ENCODE measurements at regions not wholly inside any gene's neighbourhood (a gene's known extent, or its start where the extent isn't known, plus 50 kb on each side); places are given as distances from the start of the nearest gene placed in this dataset.

DNA sequence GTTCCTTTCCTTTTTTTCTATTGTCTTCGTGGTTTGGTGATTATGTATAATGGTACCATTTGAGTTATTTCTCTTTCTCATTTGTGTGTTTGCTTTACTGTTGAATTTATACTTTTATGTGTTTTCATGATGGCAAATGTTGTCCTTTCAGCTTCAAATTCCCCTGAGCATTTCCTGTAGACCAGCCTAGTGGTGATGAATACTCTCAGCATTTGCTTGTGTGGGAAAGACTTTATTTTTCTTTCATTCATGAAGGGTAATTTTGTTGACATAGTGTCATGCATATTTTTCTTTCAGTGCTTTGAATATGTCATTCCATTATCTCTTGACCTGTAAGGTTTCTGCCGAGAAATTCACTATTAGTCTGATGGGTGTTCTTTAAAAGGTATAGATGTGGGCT is 166.6 kb upstream of the GORAB start:
- H3K27ac ChIP-seq, result no peak overlapping the region
- no peak for TF ChIP-seq POLR2A (IDR thresholded peaks at IDR 0.05)
- TF ChIP-seq, protein P1, sequence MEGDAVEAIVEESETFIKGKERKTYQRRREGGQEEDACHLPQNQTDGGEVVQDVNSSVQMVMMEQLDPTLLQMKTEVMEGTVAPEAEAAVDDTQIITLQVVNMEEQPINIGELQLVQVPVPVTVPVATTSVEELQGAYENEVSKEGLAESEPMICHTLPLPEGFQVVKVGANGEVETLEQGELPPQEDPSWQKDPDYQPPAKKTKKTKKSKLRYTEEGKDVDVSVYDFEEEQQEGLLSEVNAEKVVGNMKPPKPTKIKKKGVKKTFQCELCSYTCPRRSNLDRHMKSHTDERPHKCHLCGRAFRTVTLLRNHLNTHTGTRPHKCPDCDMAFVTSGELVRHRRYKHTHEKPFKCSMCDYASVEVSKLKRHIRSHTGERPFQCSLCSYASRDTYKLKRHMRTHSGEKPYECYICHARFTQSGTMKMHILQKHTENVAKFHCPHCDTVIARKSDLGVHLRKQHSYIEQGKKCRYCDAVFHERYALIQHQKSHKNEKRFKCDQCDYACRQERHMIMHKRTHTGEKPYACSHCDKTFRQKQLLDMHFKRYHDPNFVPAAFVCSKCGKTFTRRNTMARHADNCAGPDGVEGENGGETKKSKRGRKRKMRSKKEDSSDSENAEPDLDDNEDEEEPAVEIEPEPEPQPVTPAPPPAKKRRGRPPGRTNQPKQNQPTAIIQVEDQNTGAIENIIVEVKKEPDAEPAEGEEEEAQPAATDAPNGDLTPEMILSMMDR (IDR thresholded peaks at IDR 0.05), result no peak
- no peak for TF ChIP-seq POLR2AphosphoS5 (IDR thresholded peaks at IDR 0.05)
- no peak for TF ChIP-seq EP300 (IDR thresholded peaks at IDR 0.05)
- 56 to 70% methylated on average over 2 of the region's 2 CpGs for WGBS, 2 donors
- no peaks in the 10 kb centered on the region for H3K4me1 ChIP-seq
- H3K9me3 ChIP-seq, result peaks cover 0 to 2% (median 0%) of the 10 kb centered on the region in 4 donors
- H3K36me3 ChIP-seq, result no peaks in the 10 kb centered on the region
- no peak overlapping the region for H3K4me3 ChIP-seq
- no peaks in the 10 kb centered on the region for H3K27me3 ChIP-seq
- intact Hi-C loops (cut with DNase I), result no loop called here
- DNase-seq, result no peak

- 93% methylated on average over 2 of the region's 2 CpGs for WGBS, 2 donors
- TF ChIP-seq POLR2A (IDR thresholded peaks at IDR 0.05), result no peak
- no peak for TF ChIP-seq EP300 (IDR thresholded peaks at IDR 0.05)
- no peak for TF ChIP-seq POLR2AphosphoS5 (IDR thresholded peaks at IDR 0.05)
- TF ChIP-seq, protein P1 (IDR thresholded peaks at IDR 0.05), result no peak
- Histone ChIP-seq H3K27ac (no peak overlapping the region), H3K4me1 (no peaks in the 10 kb centered on the region), H3K36me3 (no peaks in the 10 kb centered on the region), H3K4me3 (no peak overlapping the region), H3K27me3 (no peaks in the 10 kb centered on the region), H3K9me3 (peaks cover 0 to 2% (median 0%) of the 10 kb centered on the region in 4 donors)
- intact Hi-C loops (cut with DNase I), result no loop called here
- no peak for DNase-seq
Measured at GRCh38 chr1:170366980-170367379, 165.0 kb upstream of the GORAB start.

- no peaks in the 10 kb centered on the region for H3K27me3 ChIP-seq
- TF ChIP-seq POLR2A (IDR thresholded peaks at IDR 0.05) (no peak), EP300 (IDR thresholded peaks at IDR 0.05) (no peak), POLR2AphosphoS5 (IDR thresholded peaks at IDR 0.05) (no peak)
- TF ChIP-seq, protein P1 (IDR thresholded peaks at IDR 0.05), result no peak
- DNase-seq, result no peak
- no peak overlapping the region for H3K27ac ChIP-seq
- H3K36me3 ChIP-seq, result no peaks in the 10 kb centered on the region
- H3K9me3 ChIP-seq, result peaks cover 0 to 2% (median 0%) of the 10 kb centered on the region in 4 donors
- H3K4me1 ChIP-seq, result no peaks in the 10 kb centered on the region
- intact Hi-C loops (cut with DNase I), result no loop called here
- no peak overlapping the region for H3K4me3 ChIP-seq
- 86 to 90% methylated on average over 3 of the region's 3 CpGs for WGBS, 2 donors
Measured at GRCh38 chr1:170367615-170368014, 164.4 kb upstream of the GORAB start.

GRCh38 chr1:170369000-170369399 is 163.0 kb upstream of the GORAB start:
- TF ChIP-seq EP300 (IDR thresholded peaks at IDR 0.05) (no peak), POLR2AphosphoS5 (IDR thresholded peaks at IDR 0.05) (no peak), POLR2A (IDR thresholded peaks at IDR 0.05) (no peak)
- TF ChIP-seq, protein P1 (IDR thresholded peaks at IDR 0.05), result no peak
- intact Hi-C loops (cut with DNase I), result no loop called here
- H3K27me3 ChIP-seq, result no peaks in the 10 kb centered on the region
- no peak for DNase-seq
- no peak overlapping the region for H3K27ac ChIP-seq
- WGBS, 2 donors, result 74 to 78% methylated on average over 7 of the region's 7 CpGs
- H3K4me3 ChIP-seq, result no peak overlapping the region
- H3K9me3 ChIP-seq, result peaks cover 0 to 2% (median 0%) of the 10 kb centered on the region in 4 donors
- no peaks in the 10 kb centered on the region for H3K4me1 ChIP-seq
- H3K36me3 ChIP-seq, result no peaks in the 10 kb centered on the region

DNA sequence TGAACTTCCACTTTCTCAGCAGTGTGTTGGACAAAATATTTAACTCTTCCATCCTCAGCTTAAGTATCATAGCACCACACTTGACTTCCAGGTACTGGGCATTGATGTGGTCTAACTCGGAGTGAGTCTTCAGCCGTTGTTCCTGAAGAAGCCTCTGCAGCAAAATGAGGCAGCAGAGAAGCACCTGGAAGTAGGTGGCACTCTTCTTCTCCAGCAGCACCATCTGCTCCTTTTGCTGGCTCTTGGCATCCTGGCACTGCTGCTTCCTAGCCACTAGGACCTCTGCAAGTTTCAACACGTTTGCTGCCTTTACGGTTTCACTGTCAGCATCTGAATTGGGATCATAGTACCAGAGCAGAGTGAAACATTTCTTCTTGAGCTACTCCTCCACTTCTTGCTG is 162.5 kb upstream of the GORAB start:
- no peaks in the 10 kb centered on the region for H3K27me3 ChIP-seq
- DNase-seq, result no peak
- peaks cover 0 to 2% (median 0%) of the 10 kb centered on the region in 4 donors for H3K9me3 ChIP-seq
- H3K4me3 ChIP-seq, result no peak overlapping the region
- no peaks in the 10 kb centered on the region for H3K4me1 ChIP-seq
- no peak overlapping the region for H3K27ac ChIP-seq
- TF ChIP-seq, protein P1 (IDR thresholded peaks at IDR 0.05), result no peak
- TF ChIP-seq EP300 (IDR thresholded peaks at IDR 0.05) (no peak), POLR2A (IDR thresholded peaks at IDR 0.05) (no peak), POLR2AphosphoS5 (IDR thresholded peaks at IDR 0.05) (no peak)
- H3K36me3 ChIP-seq, result no peaks in the 10 kb centered on the region
- 90 to 93% methylated on average over 4 of the region's 4 CpGs for WGBS, 2 donors
- intact Hi-C loops (cut with DNase I), result no loop called here
